ENCODE measurements at regions not wholly inside any gene's neighbourhood (a gene's known extent, or its start where the extent isn't known, plus 50 kb on each side); places are given as distances from the start of the nearest gene placed in this dataset.

DNA sequence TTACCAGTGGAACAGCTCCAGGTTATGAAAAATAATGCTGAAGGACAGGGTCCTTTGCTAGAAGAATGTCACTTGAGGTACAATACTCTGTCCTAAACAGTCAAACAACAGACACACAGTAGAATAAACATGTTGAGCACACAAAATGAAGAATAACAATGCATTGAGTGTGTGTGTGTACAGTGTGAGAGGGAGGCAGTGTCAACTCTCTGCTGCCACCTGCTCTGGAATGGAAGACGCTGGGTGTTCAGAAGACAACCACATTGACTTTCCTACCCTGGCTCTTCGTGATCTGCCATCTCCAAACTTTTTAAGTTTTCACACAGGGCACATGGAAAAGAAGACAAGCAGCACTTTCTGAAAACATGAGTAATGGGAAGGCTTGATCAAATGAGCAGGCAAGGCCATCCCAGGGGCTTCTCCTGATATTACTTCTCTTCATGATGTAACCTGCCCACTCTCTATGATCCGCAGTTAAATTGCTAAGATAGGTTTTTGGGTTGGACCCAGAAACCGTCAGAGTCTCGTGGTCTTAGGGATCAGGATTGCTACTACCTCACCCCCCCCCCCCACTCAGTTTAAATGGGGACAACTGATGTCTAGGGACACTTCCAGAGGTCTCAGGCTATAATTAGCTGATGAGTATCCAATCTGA is 533.2 kb upstream of the TNP1 start:
- TF ChIP-seq ZNF589 (CRISPR knock-in tag; conservative IDR thresholded peaks at IDR 0.05) (no peak), CHD2 (IDR thresholded peaks at IDR 0.05; ENCODE audit: low read depth, low read length) (no peak), ZNF782 (CRISPR knock-in tag; IDR thresholded peaks at IDR 0.05; ENCODE audit: borderline replicate concordance) (no peak), ATM (IDR thresholded peaks at IDR 0.05; ENCODE audit: borderline replicate concordance) (no peak), RNF2 (conservative IDR thresholded peaks at IDR 0.05; ENCODE audit: low read depth) (no peak), YY1 (IDR thresholded peaks at IDR 0.05; ENCODE audit: insufficient read depth, insufficient replicate concordance, low read depth, low read length) (no peak), SRF (IDR thresholded peaks at IDR 0.05; ENCODE audit: low read depth, low read length) (no peak), STAG1 (CRISPR knock-in tag; IDR thresholded peaks at IDR 0.05) (peak; percentile 10; the same call in 1 of the 2 replicates), ZKSCAN1 (IDR thresholded peaks at IDR 0.05; ENCODE audit: low read length) (no peak), ZNF263 (CRISPR knock-in tag; IDR thresholded peaks at IDR 0.05) (no peak)
- TF ChIP-seq, protein P1, sequence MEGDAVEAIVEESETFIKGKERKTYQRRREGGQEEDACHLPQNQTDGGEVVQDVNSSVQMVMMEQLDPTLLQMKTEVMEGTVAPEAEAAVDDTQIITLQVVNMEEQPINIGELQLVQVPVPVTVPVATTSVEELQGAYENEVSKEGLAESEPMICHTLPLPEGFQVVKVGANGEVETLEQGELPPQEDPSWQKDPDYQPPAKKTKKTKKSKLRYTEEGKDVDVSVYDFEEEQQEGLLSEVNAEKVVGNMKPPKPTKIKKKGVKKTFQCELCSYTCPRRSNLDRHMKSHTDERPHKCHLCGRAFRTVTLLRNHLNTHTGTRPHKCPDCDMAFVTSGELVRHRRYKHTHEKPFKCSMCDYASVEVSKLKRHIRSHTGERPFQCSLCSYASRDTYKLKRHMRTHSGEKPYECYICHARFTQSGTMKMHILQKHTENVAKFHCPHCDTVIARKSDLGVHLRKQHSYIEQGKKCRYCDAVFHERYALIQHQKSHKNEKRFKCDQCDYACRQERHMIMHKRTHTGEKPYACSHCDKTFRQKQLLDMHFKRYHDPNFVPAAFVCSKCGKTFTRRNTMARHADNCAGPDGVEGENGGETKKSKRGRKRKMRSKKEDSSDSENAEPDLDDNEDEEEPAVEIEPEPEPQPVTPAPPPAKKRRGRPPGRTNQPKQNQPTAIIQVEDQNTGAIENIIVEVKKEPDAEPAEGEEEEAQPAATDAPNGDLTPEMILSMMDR (CRISPR knock-in tag; IDR thresholded peaks at IDR 0.05) = no peak
